ENCODE measurements at regions not wholly inside any gene's neighbourhood (a gene's known extent, or its start where the extent isn't known, plus 50 kb on each side); places are given as distances from the start of the nearest gene placed in this dataset.
"Not testable (repeated sequence)": the region's sequence is repeated elsewhere in the genome, so short reads cannot be mapped to it uniquely, and the experiment has no call there.

DNA sequence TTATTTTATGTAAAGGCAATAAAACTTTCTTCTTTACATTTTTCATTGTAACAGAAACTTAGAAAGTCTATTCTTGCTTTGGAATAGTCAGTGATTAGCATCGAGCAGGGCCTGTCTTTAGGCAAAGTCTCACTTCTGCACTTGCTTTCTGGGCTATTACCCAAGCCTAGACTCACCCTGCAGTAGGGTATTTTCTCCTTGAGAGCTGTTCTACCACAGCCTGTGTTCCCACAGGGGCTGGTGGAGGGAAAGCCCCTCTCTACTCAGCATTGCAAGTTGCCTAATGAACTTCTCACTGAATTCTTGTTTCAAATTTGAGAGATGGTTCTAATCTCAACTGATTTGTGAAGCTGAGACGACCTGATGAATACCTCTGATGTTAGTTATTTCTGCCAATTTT, 111.7 kb upstream of the KLHL14 start:
- DNase-seq (ENCODE audit: low read depth), result no peak

DNA sequence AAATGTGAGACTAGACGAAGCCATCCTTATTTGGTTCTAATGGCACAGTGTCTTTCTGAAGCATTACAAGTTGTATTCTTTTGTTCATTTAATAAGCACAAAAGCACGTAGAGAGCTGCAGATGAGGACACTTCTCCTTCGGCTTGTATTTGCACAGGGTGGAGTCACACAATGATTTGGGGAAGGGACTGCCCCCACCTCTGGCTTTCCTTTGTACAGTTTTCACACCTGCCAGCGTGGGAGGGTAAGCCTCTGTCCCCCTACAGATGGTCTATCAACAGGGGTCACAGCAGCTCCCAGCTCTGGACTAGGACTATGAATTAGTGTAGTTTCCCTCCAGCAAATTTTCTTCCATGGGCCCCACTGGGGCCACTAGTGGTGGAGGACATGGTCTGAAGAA, 108.2 kb upstream of the KLHL14 start:
- DNase-seq (ENCODE audit: low read depth), result no peak

DNA sequence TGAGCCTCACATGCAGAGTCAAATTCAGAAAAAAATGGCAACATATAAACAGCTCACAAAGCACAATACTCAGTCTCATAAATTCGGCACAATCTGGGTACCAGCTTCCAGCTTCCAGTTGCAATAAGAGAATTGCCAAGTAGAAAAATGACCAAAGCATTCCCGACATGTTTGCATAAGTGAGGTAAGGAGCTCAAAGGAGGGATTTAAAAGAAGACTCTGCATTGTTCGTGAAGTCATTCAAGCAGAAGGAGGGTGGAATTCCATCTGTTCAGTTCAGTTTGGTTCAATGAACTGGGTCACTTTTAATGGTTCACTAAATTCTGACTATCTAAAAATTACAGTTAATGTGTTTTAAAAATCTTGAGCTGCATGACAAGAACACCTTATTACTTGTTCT, 106.7 kb upstream of the KLHL14 start:
- DNase-seq (ENCODE audit: low read depth), result peak; percentile 90

DNA sequence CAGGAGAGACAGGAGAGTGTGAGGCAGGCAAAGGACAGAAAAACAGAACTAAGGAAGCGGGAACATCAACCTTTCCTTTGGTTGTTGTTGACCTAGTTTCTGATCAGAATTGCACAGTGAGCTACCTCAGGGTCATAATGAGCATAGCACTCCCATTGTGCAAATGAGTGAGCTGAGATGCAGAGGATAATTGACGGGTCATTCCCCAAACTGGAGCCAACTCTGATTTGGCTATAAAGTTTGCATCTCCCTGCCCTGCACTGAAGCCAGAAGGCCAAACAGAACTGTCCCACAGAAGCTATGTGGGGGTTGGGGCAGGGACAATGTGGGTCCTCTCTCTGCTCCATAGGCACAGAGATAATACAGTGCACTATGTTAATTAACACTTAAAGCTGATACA, 105.6 kb upstream of the KLHL14 start:
- DNase-seq (ENCODE audit: low read depth), result no peak

DNA sequence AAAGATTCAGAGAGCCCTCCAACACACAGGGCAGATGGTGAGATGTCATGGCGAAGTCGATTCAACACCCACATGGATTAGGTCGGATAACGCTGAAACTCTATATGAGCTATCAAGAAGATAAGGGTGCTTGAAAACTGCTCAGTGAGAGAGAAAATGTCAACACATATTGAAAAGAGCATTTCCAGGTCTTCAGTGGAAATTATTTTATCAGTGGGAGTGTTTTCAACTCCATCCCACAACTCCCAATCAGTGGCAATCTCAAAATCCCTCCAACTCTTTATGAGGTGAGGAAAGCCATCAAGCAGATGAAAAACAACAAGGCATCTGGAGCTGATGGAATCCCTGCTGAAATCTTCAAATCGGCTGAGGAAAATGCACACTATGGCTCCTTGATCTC, 104.5 kb upstream of the KLHL14 start:
- no peak for DNase-seq (ENCODE audit: low read depth)

DNA sequence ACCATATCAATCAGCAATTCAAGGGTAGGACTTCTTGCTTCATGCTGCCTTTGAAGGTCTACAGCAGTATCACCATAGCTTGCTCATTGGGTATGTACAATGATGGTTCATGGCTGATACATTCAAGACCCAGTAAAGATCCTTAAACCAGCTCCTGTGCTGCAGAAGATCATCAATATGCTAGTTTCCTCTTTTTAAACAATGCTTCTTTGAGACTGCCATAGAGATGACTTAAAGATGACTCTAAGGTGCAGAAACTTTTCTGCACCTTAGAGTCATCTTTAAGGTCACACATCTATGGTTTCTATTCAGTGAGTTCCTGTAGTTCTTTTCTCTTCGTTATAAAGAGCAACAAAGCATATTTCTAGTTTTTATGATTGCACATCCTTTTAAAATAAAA, 102.8 kb upstream of the KLHL14 start:
- DNase-seq (ENCODE audit: low read depth), result no peak

DNA sequence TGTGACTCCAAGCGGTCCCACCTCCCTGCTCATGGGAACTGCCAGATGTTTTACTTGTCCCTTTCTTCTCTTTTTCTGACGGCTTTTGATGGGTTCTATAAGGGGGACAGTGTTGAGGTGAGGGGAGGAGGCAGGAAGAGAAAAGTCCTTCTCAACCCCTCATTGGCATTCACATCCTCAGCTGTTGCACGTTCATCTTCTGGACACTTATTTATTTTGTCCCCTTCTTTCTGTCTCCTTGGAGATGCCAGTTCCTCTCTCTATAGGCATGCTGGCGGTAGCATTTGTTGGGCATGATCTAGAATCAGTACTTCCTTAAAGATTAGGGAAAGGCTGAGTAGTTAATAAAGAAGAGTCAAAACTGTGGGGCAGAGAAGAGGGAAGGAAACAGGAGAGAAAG, 99.0 kb upstream of the KLHL14 start:
- DNase-seq (ENCODE audit: low read depth), result no peak

DNA sequence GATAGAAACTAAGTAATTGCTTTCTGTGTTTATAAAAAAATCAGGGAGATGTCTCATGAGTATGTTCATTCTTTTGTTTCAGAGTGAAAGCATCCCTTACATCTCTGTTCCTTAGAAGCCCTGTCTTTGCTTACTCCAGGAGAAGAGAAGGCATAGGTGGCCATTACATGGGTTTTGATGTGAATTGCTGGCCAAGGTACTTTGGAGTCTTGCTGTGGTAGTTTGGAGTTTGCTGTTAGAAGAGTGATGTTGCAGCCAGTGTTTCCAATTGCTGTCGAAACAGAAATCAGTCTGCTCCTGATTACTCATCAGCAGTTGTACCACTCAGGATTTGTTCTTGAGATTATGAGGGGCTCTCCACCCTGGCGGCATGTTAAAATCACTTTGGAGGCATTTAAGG, 97.8 kb upstream of the KLHL14 start:
- DNase-seq (ENCODE audit: low read depth), result no peak

DNA sequence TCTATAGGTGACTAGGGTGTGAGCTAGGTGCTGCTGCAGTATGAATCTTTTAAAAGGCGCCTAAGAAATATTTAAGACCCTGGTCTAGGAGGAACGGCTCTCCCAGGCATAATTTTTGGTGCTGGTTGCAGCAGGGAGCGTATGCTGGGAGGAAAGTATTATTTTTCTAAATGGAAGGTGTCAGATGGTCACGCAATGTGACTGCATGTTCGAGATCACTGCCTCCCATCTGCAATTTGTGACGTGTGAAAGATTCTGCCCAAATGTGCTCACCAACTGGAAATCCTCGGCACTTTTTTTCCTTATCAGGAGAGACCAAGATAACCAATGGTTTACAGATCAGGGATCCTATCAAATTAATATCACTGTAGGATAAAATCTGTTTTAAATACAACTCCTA, 95.6 kb upstream of the KLHL14 start:
- no peak for DNase-seq (ENCODE audit: low read depth)

DNA sequence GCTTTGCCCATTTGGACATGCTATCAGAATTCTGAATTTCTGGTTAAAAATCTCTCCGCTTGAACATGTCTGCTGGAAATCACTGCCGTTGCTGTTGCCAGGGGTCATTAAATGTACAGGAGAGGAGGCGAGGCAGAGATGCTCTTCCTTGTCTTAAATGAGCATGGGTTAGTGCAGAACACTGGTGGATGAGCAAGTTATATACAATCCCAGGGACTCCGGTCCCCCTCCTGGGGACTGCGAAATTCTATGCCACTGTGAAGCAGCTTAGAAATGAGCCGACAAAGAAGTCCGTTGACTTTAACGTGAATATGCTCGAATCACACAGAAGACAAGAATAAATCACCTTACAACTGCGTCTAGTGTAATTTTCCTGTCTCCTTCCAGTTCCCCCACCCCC, 95.1 kb upstream of the KLHL14 start:
- no peak for DNase-seq (ENCODE audit: low read depth)

DNA sequence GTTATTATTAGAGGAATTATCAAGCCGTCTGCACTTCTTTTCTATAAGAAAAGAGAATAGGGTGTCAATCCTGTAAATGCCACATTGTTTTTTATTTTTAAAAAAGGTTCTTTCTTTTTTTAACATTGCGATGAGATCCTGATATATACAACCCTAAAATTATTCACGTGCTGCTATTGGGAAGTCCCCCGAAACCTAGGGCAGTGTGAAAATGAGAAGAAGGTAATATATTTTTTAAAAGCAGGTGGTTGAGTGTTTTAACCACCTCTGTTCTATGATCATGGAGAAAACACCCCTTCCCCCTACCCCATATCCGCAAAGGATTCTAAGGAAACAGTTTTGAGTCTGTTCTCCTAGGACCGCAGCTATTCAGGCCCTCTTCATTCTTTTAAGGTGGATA, 94.5 kb upstream of the KLHL14 start:
- no peak for DNase-seq (ENCODE audit: low read depth)

DNA sequence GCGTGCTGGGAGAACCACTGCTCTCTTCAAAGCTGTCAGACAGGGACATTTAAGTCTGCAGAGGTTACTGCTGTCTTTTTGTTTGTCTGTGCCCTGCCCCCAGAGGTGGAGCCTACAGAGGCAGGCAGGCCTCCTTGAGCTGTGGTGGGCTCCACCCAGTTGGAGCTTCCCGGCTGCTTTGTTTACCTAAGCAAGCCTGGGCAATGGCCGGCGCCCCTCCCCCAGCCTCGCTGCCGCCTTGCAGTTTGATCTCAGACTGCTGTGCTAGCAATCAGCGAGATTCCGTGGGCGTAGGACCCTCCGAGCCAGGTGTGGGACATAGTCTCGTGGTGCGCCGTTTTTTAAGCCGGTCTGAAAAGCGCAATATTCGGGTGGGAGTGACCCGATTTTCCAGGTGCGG, 89.2 kb upstream of the KLHL14 start:
- DNase-seq (ENCODE audit: low read depth), result not testable (repeated sequence)

DNA sequence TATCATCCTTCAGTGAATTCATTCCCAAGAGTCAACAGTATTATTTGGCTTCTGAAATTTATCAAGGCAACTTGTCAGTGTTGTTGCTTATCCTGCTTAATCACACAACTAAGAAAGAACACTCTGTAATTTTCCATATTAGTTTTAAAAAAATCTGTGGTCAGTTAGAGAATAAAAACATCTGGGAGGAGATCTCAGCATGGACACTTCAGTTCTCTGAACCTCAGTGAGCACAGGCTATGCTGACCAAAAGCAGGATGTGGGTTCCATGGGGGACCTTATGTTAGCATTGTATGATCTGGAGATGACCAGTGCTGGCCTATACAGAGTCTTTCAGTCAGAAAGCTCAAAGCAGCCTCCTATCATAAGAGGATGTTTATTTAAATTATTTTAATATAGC, 79.1 kb upstream of the KLHL14 start:
- peak; percentile 36 for DNase-seq (ENCODE audit: low read depth)

DNA sequence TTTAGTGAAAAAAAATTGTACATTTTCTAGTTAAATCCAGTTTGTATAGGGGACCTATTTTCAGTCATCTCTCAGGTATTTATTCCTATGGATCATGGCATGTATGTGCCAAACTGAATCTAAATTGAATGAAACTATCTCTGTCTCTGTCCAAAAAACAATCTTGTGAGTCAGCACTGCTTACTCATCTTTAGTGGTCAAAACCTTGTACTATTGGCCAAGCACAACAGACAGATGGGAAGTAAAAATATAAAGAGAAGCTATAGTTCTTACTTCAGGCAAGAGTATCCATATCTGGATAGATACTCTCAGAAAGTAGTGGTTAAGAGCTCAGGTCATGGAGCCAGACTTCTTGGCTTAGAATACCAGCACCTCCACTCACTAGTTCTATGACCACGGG, 76.0 kb upstream of the KLHL14 start:
- DNase-seq (ENCODE audit: low read depth), result no peak

DNA sequence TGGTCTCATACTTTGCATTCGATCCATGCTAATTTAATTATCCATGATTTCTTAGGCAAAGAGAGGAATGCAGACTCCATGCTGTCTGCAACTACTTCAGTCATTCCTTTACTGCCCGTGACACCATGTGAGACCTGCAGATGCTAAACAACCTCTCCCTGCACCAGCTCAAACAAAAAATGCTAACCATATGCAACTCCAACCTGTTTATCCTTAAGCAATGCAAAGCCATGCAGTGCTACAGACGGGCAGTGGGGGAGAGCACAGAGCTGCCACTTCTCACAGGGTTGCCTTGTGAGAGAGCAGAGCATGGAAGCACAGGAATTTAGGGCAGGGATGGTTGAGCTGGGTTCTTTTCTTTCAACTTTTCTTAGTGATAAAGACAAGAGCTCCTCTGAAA, 74.9 kb upstream of the KLHL14 start:
- peak; percentile 3 for DNase-seq (ENCODE audit: low read depth)

DNA sequence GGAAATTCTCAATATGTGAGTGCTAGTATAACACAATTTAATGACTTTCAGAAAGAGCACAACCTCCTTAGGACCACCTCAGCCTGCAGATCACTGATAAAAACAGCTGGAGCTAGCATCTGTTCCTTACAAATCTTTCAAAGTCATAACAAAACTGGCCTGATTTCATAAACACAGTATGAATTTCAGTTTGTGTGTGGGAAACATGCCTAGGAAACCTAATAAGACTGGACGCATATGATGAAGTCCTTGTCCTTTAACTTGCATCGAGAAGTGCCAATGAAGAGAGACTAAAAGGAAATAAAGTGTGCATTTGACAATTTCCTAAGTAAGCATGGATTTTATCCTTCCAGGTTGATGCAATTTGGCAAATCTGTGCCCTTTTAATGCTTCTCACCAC, 74.1 kb upstream of the KLHL14 start:
- no peak for DNase-seq (ENCODE audit: low read depth)

DNA sequence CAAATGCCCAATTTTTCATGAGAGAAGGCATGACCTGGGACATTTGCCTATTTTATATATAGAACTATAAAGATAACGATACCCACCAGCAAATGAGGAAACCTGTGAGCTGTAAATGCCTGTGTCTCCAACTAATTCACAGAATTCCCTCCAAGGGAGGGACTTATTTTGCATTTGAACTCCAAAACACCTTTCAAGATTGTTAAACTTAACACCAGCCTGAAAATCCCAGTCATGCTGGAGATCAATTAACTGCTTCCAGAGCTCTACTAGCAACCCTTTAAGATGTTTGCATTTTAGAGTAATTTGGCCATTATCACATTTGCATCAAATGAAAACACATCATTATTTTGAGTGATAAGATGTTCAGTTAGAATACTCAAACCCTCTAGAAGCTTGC, 68.1 kb upstream of the KLHL14 start:
- no peak for DNase-seq (ENCODE audit: low read depth)

DNA sequence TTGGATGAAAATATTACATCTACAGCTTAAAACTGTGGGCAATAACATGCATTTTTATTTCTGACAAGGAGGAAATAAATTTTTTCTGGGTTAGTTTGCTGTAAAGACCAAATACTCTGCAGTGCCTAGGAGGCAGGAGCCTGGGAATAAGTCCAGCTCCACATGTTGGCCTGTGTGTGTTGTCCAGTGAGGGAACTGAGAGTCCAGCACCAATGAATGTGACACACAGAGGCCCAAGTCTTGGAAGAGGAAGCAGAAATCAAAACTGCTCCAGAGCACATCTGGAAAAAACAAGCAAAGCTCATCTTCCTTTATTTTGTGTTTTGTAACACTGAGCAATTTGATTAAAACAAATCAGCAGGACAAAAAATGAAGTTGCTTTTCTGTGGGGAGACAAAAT, 63.1 kb upstream of the KLHL14 start:
- DNase-seq (ENCODE audit: low read depth), result no peak

DNA sequence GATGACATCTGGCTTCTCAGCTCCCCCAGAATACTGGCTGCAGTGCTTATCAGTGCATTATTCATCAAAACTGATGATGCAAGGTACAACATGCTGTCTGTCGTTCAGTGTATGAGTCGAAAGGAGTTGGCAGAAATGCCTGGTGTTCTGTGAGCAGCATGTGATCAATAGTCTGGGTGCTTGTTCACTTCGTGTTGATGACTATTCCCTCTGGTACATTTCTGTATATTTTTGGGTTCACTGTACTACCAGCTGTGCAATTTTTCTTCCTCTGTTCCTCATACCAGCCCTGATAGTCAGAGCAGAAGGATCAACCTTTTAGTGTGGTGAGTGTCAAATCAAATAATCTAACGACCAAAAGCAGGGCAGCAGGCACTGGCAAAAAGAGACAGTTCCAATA, 59.0 kb upstream of the KLHL14 start:
- DNase-seq (ENCODE audit: low read depth), result peak; percentile 64

DNA sequence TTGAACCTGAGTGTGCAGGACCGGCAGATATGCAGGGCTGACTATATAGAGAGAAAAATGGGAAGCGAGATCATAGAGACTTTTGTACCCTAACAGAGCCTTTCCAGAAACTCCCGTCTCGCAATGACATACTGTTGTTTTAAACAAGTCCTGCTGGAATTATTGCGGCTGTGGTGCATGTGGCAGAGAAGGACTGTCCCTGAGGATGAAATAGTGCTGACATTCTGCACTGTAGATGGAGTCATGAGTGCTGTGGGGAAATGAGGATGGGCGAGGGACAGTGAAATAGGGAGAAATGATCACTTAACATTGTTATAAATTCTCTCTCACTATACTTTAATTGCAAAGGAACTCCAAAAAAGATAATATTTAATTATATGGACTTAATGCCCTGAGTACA, 50.4 kb upstream of the KLHL14 start:
- no peak for DNase-seq (ENCODE audit: low read depth)

Data from renal cortical epithelial cell (primary cell).